Activated T-cell treated with anti-CD3 and anti-CD28 coated beads, Interleukin-2, amount 50 U/mL, for 1 hour (primary cell): ENCODE measurements at regions not wholly inside any gene's neighbourhood (a gene's known extent, or its start where the extent isn't known, plus 50 kb on each side); places are given as distances from the start of the nearest gene placed in this dataset.
"Not testable (repeated sequence)": the region's sequence is repeated elsewhere in the genome, so short reads cannot be mapped to it uniquely, and the experiment has no call there.

Experiments
- DNase-seq: peaks from one replicate; pipeline ENCODE4 v3.0.0-alpha.2; 2020

DNA sequence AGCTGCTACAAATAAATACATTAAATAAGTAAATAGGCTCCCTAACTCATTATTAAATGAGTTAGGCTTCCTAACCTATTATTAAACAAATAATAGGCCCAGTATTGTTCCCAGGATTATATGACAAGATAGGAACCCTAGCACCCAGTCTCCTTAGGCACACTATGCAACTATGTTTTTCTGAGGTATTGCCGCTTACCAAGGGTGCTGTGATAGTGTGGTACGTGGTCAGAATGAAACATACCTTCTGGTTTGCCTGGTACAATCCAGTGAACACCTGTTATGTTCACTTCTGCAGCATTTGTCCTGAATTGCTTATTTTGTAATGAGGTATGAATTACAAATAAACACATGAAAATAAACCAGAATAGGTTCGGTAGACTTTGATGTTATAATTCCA lies 375.6 kb upstream of the GBE1 start:
- no peak for DNase-seq

DNA sequence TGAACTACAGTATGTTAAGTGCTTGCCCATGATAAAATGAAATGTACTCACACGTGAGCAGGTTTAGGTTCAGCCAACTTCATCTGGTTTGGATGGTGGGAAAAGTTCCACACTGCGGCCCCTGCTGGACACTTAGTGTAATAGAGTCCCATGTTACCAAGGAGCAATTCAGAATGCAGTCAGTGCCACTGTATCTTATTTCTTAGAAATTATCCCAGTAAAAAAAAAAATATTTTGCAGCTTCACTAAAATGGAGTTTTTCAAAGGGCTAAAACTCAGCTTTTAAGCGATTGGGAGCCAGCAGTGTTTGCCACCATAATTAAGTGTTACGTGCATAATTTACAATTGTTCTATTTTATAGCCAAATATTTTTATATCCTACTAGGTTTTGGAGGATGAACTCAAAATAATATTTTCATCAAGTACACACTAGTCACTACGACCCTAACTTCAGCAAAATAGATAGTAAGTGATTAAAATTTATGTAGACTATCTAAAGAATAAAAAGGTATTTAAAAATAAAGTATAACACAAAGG lies 371.7 kb upstream of the GBE1 start:
- DNase-seq: peak; percentile 31

DNA sequence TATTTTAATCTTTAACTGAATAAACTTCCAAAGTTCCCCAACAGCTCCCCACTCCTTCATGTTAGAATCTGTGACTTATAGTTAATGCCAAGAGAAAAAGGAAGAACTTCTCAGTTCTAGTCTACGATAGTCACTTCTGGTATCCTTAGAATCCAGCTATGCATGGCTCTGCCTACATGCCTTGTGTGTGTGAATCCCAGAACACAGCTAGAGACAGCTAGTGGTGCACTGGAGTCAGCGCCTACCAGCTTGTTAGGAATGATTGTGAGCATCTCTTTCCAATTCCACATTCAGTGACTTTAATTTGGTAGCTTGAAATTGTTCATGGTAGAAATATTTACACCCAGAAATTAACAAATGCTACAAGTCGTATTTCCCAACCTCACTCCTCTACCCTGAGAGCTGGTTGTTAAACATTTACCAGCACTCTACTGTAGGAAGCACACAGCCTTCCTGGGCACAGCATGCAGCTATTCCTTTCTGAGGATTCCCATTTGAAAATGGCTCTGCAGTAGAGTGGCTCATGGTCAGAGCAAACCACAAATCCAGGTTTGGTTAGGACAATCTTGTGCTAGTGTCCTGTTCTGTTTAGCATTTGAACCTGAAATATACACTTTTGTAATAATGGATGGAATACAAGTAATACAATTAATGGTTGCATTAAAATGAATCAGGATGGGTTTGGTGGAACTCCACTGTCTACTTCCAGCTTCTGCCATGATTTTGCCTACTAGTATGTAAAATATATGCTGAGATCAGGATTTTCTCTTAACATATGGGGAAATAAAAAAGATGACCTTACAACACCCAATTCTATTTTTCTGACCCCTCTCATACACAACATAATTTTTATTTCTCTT lies 371.0 kb upstream of the GBE1 start:
- DNase-seq: no peak

DNA sequence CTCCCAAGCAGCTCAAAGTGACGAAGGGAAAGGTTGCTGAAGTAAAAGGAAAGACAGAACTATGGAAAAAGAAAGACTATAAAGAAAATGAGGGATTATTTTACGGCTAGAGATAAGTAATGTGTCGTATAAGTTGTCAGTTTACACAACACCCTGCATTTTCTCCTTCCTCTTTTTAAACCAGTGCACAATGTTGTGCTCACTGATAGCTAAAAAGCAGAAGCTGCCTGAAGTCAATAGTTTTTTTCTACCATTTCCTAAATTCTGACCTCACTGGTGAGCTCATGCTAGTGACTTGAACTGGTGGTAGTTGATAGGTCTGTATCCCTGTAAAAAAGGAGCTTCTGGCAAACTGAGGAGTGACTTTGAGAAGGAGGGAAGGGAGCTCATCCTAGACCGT lies 368.6 kb upstream of the GBE1 start:
- no peak for DNase-seq

DNA sequence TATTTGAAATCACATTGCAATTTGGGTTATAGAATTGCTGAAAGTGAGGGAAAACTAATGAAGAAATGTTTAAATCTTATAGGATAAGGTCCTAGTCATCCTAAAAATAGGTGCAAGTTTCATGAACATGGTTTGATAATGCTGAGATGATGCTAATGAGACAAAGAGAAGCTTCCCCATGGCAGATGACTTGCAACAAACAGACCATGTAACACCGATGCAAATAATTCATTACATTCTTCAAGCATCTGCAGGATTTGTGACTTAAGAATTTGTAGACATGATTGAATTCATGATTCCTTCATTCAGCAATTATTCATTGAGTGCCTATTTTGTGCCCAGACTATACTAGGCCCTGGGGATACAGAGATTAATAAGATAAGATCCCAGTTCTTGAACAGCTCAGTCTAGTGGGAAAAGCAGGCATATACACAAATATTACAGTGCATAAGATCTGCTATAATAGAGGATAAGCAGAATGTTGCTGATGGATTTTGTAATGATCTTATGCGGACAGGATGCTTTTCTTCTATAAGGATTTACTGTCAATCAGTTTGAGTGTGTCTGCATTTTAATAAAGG lies 367.9 kb upstream of the GBE1 start:
- DNase-seq: no peak

DNA sequence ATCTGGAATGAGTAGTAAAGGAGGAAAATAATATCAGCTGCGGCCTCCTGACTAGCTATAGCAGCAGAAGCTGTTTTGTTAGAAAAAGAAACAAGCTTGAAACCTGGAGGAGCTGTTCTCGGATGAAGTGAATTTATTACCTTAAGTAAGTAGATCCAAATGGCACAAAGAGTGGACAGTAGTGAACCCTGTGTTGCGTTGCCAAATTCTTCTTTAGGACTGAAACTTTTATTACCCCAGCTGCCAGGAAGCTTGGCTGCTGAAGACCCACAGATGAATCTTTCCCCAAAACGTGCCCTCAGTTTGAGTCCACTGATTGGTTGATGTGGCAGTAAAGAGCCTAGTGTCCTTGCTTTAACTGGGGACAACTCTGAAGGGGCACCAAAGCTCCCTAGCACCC lies 366.8 kb upstream of the GBE1 start:
- DNase-seq: no peak

DNA sequence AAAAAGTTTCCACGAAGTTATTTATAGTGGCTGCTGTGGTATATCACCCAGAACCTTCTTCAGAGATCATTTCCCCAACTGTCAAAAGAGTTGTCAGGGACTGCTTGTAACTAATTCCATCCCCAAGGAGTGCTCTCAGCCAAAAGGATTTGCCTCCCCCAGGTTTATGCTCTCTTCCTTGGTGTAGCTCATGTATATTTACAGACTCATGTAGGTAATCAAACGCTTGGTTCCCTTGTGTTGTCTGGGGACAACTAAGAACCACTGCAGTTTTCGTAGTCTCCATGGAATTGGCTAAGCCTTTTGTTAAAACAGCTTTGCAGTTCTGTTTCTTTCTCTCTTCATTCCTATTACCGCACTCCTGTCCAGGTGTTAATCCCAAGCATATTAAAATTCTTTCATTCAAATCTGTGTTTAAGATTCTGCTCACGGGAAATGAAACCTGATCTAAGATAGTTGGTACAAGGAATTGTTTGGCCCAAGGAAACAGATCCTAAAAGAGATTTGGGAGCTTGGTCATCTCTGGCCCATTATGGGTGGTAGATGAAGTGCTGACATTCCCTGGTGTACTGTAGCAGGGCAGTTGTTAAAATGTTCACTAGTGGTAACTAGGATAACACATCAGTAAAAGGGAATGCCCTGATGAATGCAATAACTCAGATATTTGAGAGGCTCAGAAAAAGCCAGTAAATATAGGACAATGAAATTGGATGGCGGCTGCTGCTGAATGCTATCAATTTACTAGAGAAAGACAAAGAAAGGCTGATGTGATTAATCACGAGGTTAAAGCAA lies 361.3 kb upstream of the GBE1 start:
- no peak for DNase-seq

DNA sequence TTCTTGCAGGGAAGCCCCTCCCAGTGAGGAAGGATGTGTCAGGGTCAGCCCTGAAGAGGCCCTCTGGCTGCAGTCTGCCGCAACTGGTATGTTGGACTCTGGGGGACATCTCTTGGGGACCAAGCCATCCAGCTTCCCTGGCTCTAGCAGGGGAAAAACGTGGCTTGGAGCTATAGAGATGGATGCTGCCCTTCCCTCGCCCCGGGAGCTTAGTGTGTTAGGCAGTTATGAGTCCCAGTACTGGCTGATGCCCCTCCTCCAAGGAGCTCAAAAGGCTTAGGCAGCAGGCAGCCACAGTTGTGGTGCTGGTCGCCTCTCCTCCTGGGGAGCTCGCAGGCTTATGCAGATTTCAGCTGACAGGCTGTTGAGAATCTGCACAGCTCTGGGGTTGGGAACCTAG lies 353.1 kb upstream of the GBE1 start:
- no peak for DNase-seq

DNA sequence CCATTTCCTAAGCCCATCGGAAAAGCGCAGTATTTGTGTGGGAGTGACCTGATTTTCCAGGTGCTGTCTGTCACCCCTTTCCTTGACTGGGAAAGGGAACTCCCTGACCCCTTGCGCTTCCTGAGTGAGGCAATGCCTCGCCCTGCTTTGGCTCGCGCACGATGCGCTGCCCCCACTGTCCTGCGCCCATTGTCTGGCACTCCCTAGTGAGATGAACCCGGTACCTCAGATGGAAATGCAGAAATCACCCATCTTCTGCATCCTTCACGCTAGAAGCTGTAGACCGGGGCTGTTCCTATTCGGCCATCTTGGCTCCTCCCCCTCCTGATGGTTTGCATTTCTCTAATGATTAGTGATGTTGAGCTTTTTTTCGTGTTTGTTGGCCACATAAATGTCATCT lies 349.3 kb upstream of the GBE1 start:
- not testable (repeated sequence) for DNase-seq

DNA sequence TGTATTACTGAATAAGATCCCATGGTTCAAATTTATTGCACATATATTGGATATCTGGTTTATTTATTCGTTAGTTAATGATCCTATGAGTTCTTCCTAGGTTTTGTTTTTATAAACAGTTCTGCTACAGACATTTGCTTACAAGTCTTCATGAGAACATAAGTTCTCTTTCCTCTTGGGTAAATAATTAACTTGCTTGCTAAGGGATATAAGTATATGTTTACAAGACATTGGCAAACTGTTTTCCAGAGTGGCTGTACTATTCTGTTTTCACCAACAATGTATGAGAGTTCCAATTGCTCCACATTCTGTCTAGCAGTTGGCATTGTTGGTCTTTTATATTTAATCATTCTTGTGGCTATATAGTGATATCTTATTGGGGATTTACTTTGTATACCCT lies 341.8 kb upstream of the GBE1 start:
- DNase-seq: no peak

DNA sequence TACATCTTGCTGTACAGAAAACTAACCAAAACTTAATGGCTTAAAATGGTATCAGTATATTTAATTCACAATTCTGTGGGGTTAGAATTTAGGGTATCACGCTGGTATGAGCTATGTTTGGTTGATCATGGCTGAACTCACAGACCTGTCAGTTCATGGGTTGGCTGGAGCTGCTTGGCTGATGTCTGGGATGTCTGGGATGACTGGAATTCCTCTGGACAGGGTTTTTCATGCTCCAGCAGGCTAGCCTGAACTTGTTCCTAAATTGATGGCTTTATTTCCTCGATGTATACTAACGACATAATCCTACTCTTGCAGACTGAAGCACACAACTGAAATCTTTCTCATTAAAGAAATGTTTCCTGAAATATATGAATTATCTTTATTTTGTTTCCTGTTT lies 338.9 kb upstream of the GBE1 start:
- no peak for DNase-seq

DNA sequence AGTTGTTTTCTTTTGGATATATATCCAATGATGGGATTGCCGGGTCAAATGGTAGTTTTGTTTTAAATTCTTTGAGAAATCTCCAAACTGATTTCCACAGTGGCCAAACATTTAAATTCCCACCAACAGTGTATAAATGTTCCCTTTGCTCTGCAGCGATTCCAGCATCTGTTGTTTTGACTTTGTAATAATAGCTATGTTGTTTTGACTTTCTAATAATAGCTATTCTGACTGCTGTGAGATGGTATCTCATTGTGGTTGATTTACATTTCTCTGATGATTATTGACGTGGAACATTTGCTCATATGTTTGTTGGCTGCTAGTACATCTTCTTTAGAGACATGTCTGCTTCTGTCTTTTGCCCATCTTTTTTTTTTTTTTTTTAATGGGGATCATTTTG lies 332.2 kb upstream of the GBE1 start:
- no peak for DNase-seq

DNA sequence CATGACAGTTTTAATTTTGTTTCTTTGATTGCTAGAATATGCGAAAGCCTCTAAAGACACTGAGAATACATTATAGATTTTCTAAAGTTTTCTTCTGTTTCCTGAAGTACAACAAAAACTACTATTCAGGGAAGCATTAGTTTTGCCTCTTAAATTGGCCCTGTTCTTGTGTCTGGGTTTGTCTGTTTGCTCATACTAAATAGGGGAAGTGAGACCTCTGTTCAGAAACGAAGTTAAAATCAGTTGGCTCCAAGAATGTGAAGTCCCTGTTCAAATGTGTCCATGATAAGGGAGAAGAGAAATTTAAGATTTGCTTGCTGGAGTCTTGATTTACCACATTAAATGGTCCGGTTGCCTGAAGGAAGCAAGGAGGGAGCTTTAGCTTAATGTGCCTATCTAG lies 327.3 kb upstream of the GBE1 start:
- no peak for DNase-seq

DNA sequence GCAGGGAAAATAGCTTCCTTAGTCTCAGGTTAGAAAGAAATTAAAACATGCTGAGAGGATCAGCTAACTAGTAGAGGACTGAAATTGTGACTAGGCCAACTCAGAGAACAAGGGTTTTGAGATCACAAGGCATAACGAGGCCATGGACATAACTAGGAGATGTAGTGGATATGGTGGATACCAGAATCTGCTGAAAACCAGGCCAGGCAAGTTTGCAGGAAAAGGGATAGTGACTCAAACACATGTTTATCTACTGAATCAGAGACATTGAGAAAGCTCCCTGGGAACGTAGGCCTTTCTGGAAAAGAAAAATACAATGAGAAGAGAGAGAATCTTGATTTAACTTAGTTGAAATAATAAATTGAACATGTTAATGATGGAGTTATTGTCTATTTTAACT lies 326.5 kb upstream of the GBE1 start:
- no peak for DNase-seq

DNA sequence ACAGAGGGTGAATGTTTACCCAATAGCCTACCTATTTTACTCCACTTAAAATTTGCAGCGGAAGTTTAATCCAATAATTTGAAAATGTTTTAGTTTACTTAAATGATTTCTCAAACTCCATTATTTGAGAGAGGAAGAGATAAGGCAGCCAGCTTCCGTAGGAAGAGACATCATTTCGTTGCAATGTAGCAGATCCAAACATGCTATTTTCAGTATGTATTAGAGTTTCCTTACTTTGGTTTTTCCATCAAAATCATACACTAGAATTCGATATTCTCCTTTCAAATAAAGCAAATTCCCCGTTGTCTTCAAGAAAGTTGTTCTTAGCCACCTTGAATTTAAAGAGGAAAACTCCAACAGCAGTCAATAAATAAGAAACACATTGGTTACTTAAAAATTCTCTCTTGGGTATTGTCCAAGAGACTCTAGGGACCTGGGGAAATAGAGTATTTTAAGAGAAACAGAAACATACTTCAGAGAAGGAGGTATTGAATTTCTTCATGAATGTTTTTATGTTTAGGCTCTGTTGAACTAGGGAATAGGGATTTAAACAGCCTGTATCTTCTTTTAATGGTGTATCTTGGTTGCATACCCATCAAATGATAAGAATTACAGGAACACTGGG lies 324.5 kb upstream of the GBE1 start:
- no peak for DNase-seq

DNA sequence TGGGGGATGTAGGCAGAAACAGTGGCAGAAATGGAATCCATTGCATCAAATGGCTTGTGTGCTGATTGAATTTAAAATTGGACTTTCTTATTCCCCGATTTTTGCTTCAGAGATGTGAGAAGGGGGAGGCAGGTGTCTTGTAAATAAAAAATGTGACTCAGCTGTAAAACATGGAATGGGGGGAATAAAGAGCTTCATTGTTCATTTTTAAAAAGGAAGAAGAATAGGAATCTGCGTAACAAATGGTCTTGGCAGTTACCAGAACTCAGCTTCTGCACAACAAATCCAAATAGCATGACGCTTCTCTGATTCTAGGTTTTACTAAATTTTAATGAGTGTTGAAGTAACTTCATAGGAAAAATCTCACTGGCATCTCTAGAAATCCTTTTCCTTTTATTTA lies 323.9 kb upstream of the GBE1 start:
- DNase-seq: no peak

DNA sequence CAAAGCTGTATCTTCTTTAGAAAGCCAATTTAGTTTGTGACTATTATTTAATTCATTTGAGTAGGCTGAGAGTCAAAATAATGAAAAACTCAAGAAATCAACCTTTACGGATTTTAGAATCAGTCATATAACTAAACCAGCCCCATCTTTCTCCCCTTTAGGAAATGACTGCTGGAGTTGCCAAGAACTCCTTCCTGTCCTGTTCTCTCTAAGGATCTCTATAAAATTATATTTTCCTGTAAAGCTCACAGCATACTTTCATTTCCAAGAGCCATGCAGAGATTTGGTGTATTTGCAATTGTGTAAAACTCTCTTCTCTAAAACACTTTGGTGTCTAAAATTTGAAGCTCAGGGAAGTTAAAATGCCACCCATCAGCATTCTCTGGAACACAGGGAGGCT lies 323.4 kb upstream of the GBE1 start:
- DNase-seq: no peak

DNA sequence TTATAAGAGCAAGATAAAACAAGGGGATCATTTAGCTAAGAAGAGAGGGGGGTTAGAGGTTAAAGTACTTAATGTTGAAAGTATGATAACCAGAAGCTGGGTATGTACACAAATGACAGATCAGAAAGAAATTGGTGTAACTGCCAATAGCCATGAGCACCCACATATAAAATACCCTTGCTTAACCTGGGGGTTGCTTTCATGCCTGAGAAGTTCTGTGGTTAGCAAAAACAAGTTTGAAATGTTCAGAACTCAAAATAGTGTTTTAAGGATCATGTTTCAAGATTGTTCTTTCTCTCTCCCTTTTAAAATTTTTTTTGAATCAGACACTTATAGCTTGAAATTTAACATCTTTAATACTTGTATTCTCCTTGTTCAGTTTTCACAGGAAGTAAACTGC lies 321.4 kb upstream of the GBE1 start:
- no peak for DNase-seq

DNA sequence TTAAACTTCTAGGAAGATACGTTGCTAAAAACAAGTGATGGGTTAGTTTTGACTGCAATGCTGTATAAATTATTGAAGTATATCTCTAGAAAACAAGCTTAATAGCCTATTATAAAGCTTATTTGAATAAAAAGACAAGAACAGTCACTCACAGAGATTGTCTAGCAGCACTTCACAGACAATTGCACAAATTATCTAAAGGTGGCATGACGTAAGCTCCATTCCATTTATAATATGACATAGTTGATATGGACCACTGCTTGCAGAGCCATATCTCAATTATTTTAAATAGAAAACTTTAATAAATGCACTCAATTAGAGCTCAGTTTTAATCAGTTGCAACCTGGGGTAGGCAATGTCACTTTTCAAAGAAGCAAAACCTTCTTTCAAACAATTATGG lies 319.9 kb upstream of the GBE1 start:
- no peak for DNase-seq

DNA sequence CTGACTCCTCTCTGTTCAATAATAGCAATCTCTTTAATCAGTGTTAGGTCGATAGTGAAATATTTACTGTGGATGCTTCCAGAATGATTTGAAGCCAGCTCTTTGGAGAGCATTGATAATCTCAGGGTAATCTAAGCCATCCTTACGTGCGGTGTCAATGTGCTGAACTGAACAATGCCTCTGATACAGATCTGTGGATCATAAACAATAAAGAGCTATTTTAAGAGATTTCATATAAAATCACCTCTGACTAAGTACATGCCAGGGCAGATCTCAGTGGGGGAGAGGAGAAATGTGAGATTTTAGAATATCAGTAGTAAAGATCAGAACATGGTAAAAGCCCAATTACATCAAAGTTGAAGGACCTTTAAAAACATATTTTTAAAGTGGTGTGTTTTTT lies 319.3 kb upstream of the GBE1 start:
- no peak for DNase-seq

DNA sequence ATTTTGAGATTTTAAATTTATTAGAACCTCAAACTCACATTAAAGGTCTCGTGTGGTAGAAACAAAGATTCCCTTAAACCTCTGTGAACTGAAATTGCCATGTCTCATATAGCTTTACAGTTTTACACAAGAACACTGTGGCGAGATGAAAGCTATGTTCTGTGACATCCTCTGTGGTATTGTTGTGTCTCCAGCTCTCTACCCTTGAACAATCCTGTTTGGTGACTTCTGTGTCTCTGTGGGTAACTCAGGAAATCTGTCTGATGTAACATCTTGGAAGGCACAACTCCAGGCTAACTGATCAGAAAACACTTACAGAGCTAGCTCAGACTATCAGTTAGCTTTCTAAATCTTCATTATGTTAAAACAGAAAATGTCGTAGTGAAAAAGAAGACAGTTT lies 318.8 kb upstream of the GBE1 start:
- DNase-seq: no peak

DNA sequence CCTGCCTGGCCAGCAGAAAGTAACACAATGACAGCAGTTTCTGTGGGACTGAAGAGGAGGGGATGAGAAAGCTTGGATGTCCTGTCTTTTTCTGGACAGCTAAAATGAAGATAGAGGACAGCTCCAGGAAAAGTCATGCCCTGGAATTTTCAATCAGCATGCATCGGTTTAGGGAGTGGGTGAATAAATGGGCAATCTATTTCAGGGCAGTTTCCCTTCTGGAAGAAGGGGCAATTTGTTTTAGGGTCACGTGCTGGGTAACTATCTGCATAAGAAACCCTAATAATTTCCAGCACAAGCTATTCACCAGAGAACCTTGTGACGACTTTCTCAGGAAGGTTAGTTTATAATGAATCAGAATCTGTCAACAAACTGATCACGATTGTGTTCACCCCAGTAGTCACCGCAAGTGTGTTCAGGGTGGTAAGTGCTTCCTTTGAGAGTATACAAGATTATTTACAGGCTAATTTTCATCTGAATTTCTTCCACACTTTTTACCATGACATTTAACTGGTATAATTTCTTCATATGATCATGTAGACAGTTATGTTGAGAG lies 318.0 kb upstream of the GBE1 start:
- no peak for DNase-seq

DNA sequence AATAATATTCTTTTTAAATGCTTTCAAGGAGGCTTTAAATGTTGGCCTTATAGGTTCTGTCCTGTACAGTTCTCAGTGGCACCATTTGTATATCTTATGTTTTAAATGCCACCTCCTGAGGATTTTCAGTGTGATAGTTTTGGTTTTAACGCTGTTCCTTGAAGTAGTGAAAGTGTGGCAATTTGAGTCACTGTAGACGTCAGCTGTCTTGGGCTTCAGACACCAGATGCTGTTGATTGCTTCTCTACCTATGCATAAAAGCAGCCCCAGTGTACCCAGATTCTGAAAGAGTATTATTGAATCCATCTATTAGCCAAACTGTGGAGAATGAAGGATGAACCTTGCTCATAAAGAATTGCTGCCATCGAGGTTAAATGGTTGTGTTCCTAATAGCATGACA lies 316.8 kb upstream of the GBE1 start:
- DNase-seq: no peak
